ENCODE measurements at regions not wholly inside any gene's neighbourhood (a gene's known extent, or its start where the extent isn't known, plus 50 kb on each side); places are given as distances from the start of the nearest gene placed in this dataset.

GRCh38 chr15:26455828-26456227, 317.0 kb downstream of the GABRB3 start:
- TF ChIP-seq POLR2A (IDR thresholded peaks at IDR 0.05) = no peak
- no peak for TF ChIP-seq CTCF (IDR thresholded peaks at IDR 0.05)
- TF ChIP-seq POLR2AphosphoS5 (IDR thresholded peaks at IDR 0.05) = no peak
- no peak overlapping the region for H3K4me3 ChIP-seq
- H3K36me3 ChIP-seq = no peaks in the 10 kb centered on the region
- H3K9me3 ChIP-seq = no peaks in the 10 kb centered on the region
- H3K4me1 ChIP-seq (replicated peaks) = no peaks in the 10 kb centered on the region
- H3K27me3 ChIP-seq (replicated peaks; ENCODE audit: insufficient read depth) = no peaks in the 10 kb centered on the region
- intact Hi-C loops (cut with DNase I) = no loop called here
- DNase-seq (ENCODE audit: low spot score) = no peak
- no peak overlapping the region for H3K27ac ChIP-seq
- 60% methylated on average over 2 of the region's 2 CpGs for WGBS

GRCh38 chr15:26453914-26454313, 319.0 kb downstream of the GABRB3 start:
- Histone ChIP-seq H3K27ac (no peak overlapping the region), H3K9me3 (no peaks in the 10 kb centered on the region), H3K4me3 (no peak overlapping the region), H3K36me3 (no peaks in the 10 kb centered on the region), H3K27me3 (replicated peaks; ENCODE audit: insufficient read depth) (no peaks in the 10 kb centered on the region), H3K4me1 (replicated peaks) (no peaks in the 10 kb centered on the region)
- WGBS = 25% methylated on average over 2 of the region's 2 CpGs
- DNase-seq (ENCODE audit: low spot score) = no peak
- intact Hi-C loops (cut with DNase I) = no loop called here
- TF ChIP-seq POLR2A (IDR thresholded peaks at IDR 0.05) (no peak), POLR2AphosphoS5 (IDR thresholded peaks at IDR 0.05) (no peak), CTCF (IDR thresholded peaks at IDR 0.05) (no peak)

GRCh38 chr15:26451995-26452394, 320.9 kb downstream of the GABRB3 start:
- TF ChIP-seq POLR2A (IDR thresholded peaks at IDR 0.05) (no peak), POLR2AphosphoS5 (IDR thresholded peaks at IDR 0.05) (no peak), CTCF (IDR thresholded peaks at IDR 0.05) (no peak)
- H3K27me3 ChIP-seq (replicated peaks; ENCODE audit: insufficient read depth) = no peaks in the 10 kb centered on the region
- no peak overlapping the region for H3K4me3 ChIP-seq

GRCh38 chr15:26449291-26449690, 323.6 kb downstream of the GABRB3 start:
- TF ChIP-seq POLR2AphosphoS5 (IDR thresholded peaks at IDR 0.05) = no peak
- no peak for TF ChIP-seq CTCF (IDR thresholded peaks at IDR 0.05)
- TF ChIP-seq POLR2A (IDR thresholded peaks at IDR 0.05) = no peak
- H3K27me3 ChIP-seq (replicated peaks; ENCODE audit: insufficient read depth) = no peaks in the 10 kb centered on the region
- intact Hi-C loops (cut with DNase I) = no loop called here
- no peak overlapping the region for H3K27ac ChIP-seq
- H3K36me3 ChIP-seq = no peaks in the 10 kb centered on the region
- H3K9me3 ChIP-seq = no peaks in the 10 kb centered on the region
- H3K4me1 ChIP-seq (replicated peaks) = no peaks in the 10 kb centered on the region
- H3K4me3 ChIP-seq = no peak overlapping the region
- WGBS = 46% methylated on average over 7 of the region's 7 CpGs
- no peak for DNase-seq (ENCODE audit: low spot score)

More at GRCh38 chr15:26451995-26452394, 320.9 kb downstream of the GABRB3 start:
- Histone ChIP-seq H3K36me3 (no peaks in the 10 kb centered on the region), H3K4me1 (replicated peaks) (no peaks in the 10 kb centered on the region), H3K27ac (no peak overlapping the region), H3K9me3 (no peaks in the 10 kb centered on the region)
- WGBS = 79% methylated on average over 6 of the region's 6 CpGs
- DNase-seq (ENCODE audit: low spot score) = no peak
- intact Hi-C loops (cut with DNase I) = no loop called here

GRCh38 chr15:26443321-26443720, 329.5 kb downstream of the GABRB3 start:
- no peak for TF ChIP-seq CTCF (IDR thresholded peaks at IDR 0.05)
- no peak for TF ChIP-seq POLR2AphosphoS5 (IDR thresholded peaks at IDR 0.05)
- TF ChIP-seq POLR2A (IDR thresholded peaks at IDR 0.05) = no peak
- Histone ChIP-seq H3K36me3 (no peaks in the 10 kb centered on the region), H3K27me3 (replicated peaks; ENCODE audit: insufficient read depth) (no peaks in the 10 kb centered on the region), H3K4me3 (no peak overlapping the region), H3K9me3 (no peaks in the 10 kb centered on the region), H3K4me1 (replicated peaks) (no peaks in the 10 kb centered on the region), H3K27ac (no peak overlapping the region)
- intact Hi-C loops (cut with DNase I) = no loop called here
- WGBS = 76% methylated on average over 4 of the region's 4 CpGs
- no peak for DNase-seq (ENCODE audit: low spot score)

All from prostate gland (tissue), 2 donors.